Mesendoderm (in vitro differentiated cells): ENCODE measurements at regions not wholly inside any gene's neighbourhood (a gene's known extent, or its start where the extent isn't known, plus 50 kb on each side); places are given as distances from the start of the nearest gene placed in this dataset.

Experiments used
- DNase-seq: peaks from one replicate; pipeline ENCODE4 v3.0.0; 2013
- H2AK5ac ChIP-seq: 2 replicates; pipeline ENCODE4 v1.6.1; 2013; ENCODE audit warnings: low read length, inconsistent platforms
- H2BK120ac ChIP-seq: 2 replicates; pipeline ENCODE4 v1.6.1; 2013; ENCODE audit warnings: low read depth, mild to moderate bottlenecking, low read length, moderate library complexity, mixed read lengths
- H2BK15ac ChIP-seq: replicated peaks from 2 replicates; pipeline ENCODE4 v1.6.1; 2013; ENCODE audit warnings: low read depth, mild to moderate bottlenecking, moderate library complexity
- H2BK5ac ChIP-seq: 2 replicates; pipeline ENCODE4 v1.6.1; 2013; ENCODE audit warnings: low read length, inconsistent platforms
- H3K18ac ChIP-seq: 2 replicates; pipeline ENCODE4 v1.6.1; 2013; ENCODE audit warnings: mild to moderate bottlenecking, low read length, mixed read lengths
- H3K23ac ChIP-seq: one replicate; pipeline ENCODE4 v1.6.1; 2013; ENCODE audit warnings: low read length
- H3K27ac ChIP-seq: 2 replicates; pipeline ENCODE4 v1.5.1; 2013; ENCODE audit warnings: low read depth, mild to moderate bottlenecking, inconsistent platforms, low read length, moderate library complexity
- H3K27me3 ChIP-seq: 2 replicates; pipeline ENCODE4 v1.6.1; 2013; ENCODE audit warnings: low read length, control low read depth, mild to moderate bottlenecking, inconsistent platforms; ENCODE audit not compliant: insufficient read depth, poor library complexity
- H3K36me3 ChIP-seq: 2 replicates; pipeline ENCODE4 v1.6.1; 2013; ENCODE audit warnings: low read length, inconsistent platforms; ENCODE audit not compliant: control insufficient read depth, insufficient read depth
- H3K4ac ChIP-seq: one replicate; pipeline ENCODE4 v1.6.1; 2013; ENCODE audit warnings: low read depth, mild to moderate bottlenecking, low read length, moderate library complexity
- H3K4me1 ChIP-seq: 2 replicates; pipeline ENCODE4 v1.6.1; 2013; ENCODE audit warnings: low read depth, low read length, inconsistent platforms; ENCODE audit not compliant: control insufficient read depth
- H3K4me2 ChIP-seq: 2 replicates; pipeline ENCODE4 v1.6.1; 2013; ENCODE audit warnings: low read length
- H3K4me3 ChIP-seq: 2 replicates; pipeline ENCODE4 v1.5.1; 2013; ENCODE audit warnings: mild to moderate bottlenecking, low read length
- H3K56ac ChIP-seq: one replicate; pipeline ENCODE4 v1.6.1; 2013; ENCODE audit warnings: low read length
- H3K79me1 ChIP-seq: 2 replicates; pipeline ENCODE4 v1.6.1; 2013; ENCODE audit warnings: low read length, inconsistent platforms
- H3K79me2 ChIP-seq: 2 replicates; pipeline ENCODE4 v1.6.1; 2013; ENCODE audit warnings: mild to moderate bottlenecking, low read length; ENCODE audit not compliant: control insufficient read depth, insufficient read depth
- H3K9ac ChIP-seq: 2 replicates; pipeline ENCODE4 v1.6.1; 2013; ENCODE audit warnings: low read length, inconsistent platforms
- H4K5ac ChIP-seq: one replicate; pipeline ENCODE4 v1.6.1; 2013; ENCODE audit warnings: low read length
- H4K8ac ChIP-seq: one replicate; pipeline ENCODE4 v1.6.1; 2013; ENCODE audit warnings: low read depth, mild to moderate bottlenecking, control low read depth, low read length, moderate library complexity
- WGBS: extraction: QIAGEN DNeasy Blood & Tissue Kit; methylation state at CpG from one replicate; pipeline ENCODE4 v1.1.7; 2013; ENCODE audit warnings: low lambda C conversion rate, missing lambda C conversion rate; ENCODE audit not compliant: insufficient coverage; ENCODE audit errors: extremely low coverage; 5-methylcytosine and 5-hydroxymethylcytosine counted together

DNA sequence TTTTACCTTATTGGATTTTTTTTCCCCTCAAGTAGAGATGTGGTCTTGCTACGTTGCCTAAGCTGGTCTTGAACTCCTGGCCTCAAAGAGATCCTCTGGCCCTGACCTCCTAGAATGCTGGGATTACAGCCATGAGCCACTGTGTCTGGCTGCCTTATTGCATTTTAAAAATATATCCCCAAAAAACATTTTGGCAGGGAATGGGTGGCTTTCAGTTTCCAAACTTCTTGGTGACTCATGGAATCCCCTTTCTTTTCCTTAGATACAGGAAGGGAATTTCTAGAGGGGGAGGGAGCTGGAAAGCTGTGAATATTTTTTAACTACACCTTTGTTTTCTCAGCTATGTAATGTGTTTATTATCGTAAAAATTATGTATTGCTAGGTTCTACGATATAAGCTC is 73.3 kb downstream of the SNRPE start:
- Histone ChIP-seq H3K18ac (no peak overlapping the region), H2BK15ac (no peak overlapping the region), H3K23ac (no peak overlapping the region), H3K4me3 (no peak overlapping the region), H3K56ac (no peak overlapping the region), H3K79me2 (no peaks in the 10 kb centered on the region), H3K36me3 (no peaks in the 10 kb centered on the region), H2AK5ac (no peak overlapping the region), H3K79me1 (no peaks in the 10 kb centered on the region), H4K8ac (no peak overlapping the region), H3K4me1 (no peaks in the 10 kb centered on the region), H3K4ac (no peak overlapping the region), H3K9ac (no peak overlapping the region), H3K27me3 (no peaks in the 10 kb centered on the region), H3K4me2 (no peak overlapping the region), H3K27ac (no peak overlapping the region), H2BK5ac (no peak overlapping the region), H2BK120ac (no peak overlapping the region), H4K5ac (no peak overlapping the region)
- whole genome bisulfite sequencing: no CpG with 5 or more reads among the region's 3 CpGs
- no peak for DNase-seq

DNA sequence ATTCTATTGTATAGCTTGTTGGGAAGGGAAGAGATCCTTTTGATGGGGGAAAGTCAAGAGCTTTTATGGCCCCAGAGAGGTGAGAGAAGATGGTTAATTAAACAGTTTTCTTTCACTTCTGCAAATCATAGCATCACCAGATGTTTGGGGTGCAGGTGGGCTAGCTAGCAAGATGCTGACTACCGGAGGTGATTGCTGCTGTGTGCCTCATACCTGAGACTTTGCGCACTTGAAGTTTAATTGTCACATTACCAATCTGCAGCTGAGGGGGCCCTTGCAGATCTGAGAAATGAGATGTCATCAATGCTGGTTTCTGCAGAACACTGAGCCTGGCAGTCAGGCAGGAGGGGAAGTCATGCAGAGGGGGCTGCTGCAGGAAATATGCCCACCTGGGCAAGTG is 73.9 kb downstream of the SNRPE start:
- Histone ChIP-seq H4K8ac (no peak overlapping the region), H3K9ac (no peak overlapping the region), H3K4me3 (no peak overlapping the region), H2BK120ac (no peak overlapping the region), H4K5ac (no peak overlapping the region), H3K27me3 (no peaks in the 10 kb centered on the region), H3K79me2 (no peaks in the 10 kb centered on the region), H3K4ac (no peak overlapping the region), H2AK5ac (no peak overlapping the region), H2BK15ac (no peak overlapping the region), H3K56ac (no peak overlapping the region), H3K4me1 (no peaks in the 10 kb centered on the region), H3K79me1 (no peaks in the 10 kb centered on the region), H2BK5ac (no peak overlapping the region), H3K36me3 (no peaks in the 10 kb centered on the region), H3K27ac (no peak overlapping the region), H3K23ac (no peak overlapping the region), H3K18ac (no peak overlapping the region), H3K4me2 (no peak overlapping the region)
- no CpG with 5 or more reads among the region's 2 CpGs for WGBS
- no peak for DNase-seq

DNA sequence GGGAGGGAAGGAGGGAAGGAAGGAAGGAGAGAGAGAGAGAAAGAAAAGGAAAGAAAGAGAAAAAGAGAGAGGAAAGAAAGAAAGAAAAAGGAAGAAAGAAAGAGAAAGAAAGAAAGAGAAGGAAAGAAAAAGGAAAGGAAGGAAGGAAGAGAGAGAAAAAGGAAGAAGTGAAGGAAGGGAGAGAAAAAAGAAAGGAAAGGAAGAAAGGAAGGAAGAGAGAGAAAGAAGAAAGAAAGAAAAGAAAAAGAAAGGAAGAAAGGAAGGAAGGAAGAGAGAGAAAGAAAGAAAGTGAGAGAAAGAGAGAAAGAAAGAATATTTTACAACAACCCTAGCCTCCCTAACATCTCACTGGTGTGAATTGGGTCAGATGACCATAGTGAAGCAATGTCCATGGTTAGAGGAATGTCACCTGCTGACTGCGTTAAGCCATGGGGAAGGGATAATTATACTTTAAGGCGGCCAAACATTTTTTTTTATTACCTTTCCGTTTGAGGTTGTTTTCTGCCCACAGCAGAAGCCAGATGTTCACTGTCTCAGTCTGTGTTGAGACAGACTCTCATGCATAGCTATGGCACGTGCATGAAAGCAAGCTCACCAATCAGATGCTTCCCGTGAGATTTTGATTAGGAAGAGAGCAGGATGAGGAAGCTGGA is 76.4 kb downstream of the SNRPE start:
- no peak overlapping the region for H3K9ac ChIP-seq
- no peak overlapping the region for H2BK5ac ChIP-seq

DNA sequence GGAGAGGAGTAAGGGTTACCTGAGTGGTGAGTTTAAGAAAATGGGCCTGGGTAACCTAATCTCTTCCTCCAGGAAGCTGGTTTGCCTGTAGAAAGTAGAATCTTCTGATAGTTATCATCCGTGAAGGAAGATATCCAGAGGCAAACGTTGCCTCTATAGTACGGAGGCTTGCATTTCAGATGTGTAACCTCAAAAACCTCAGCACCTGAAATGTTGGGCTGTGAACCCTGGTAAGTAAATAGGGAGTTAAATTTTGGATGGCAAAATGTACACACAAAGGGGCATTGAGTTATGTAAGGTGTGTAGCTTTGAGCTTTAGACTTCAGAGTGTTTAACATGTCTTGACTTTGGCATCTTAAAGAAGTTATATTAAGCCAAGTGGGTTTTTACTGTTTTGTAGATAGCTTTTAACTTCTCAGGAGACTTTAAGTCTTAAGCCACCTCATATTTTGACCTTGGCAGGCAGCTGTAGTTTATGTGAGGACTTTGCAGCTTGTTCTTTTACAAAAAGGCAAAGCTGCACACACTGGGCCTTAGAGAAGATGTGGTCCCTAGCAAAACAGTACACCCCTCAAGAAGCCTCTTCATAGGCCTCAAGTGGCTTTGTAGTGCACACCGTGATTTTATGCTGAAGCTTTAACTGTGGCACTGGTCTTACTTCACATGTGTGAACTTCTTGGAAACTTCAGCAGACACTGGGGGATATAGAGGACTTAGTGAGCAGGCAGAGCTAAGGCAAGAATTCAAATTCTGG is 83.4 kb downstream of the SNRPE start:
- H3K18ac ChIP-seq: no peak overlapping the region
- no CpG with 5 or more reads among the region's 4 CpGs for WGBS
- no peaks in the 10 kb centered on the region for H3K36me3 ChIP-seq
- H3K27ac ChIP-seq: no peak overlapping the region
- H3K4me2 ChIP-seq: no peak overlapping the region
- H3K4me3 ChIP-seq: no peak overlapping the region
- no peak overlapping the region for H3K9ac ChIP-seq
- H2AK5ac ChIP-seq: no peak overlapping the region
- H3K79me2 ChIP-seq: no peaks in the 10 kb centered on the region
- H2BK5ac ChIP-seq: no peak overlapping the region
- no peak for DNase-seq
- H3K79me1 ChIP-seq: no peaks in the 10 kb centered on the region
- no peaks in the 10 kb centered on the region for H3K27me3 ChIP-seq
- H3K4ac ChIP-seq: no peak overlapping the region
- H3K23ac ChIP-seq: no peak overlapping the region
- H4K8ac ChIP-seq: no peak overlapping the region
- peak overlapping the region; percentile 7 for H3K56ac ChIP-seq
- no peaks in the 10 kb centered on the region for H3K4me1 ChIP-seq
- H2BK15ac ChIP-seq: no peak overlapping the region
- no peak overlapping the region for H2BK120ac ChIP-seq
- H4K5ac ChIP-seq: no peak overlapping the region

More for the DNA sequence above, 76.4 kb downstream of the SNRPE start:
- no peak overlapping the region for H4K8ac ChIP-seq
- no peak overlapping the region for H3K27ac ChIP-seq
- no peak overlapping the region for H2AK5ac ChIP-seq
- H2BK120ac ChIP-seq: no peak overlapping the region
- H3K36me3 ChIP-seq: no peaks in the 10 kb centered on the region
- H2BK15ac ChIP-seq: no peak overlapping the region
- WGBS: no CpG with 5 or more reads among the region's 5 CpGs
- no peaks in the 10 kb centered on the region for H3K27me3 ChIP-seq
- H3K4me3 ChIP-seq: no peak overlapping the region
- no peak overlapping the region for H3K18ac ChIP-seq
- no peaks in the 10 kb centered on the region for H3K4me1 ChIP-seq
- DNase-seq: no peak
- no peak overlapping the region for H3K23ac ChIP-seq
- H3K79me1 ChIP-seq: no peaks in the 10 kb centered on the region
- H3K79me2 ChIP-seq: no peaks in the 10 kb centered on the region
- no peak overlapping the region for H3K56ac ChIP-seq
- no peak overlapping the region for H3K4ac ChIP-seq
- no peak overlapping the region for H3K4me2 ChIP-seq
- no peak overlapping the region for H4K5ac ChIP-seq

DNA sequence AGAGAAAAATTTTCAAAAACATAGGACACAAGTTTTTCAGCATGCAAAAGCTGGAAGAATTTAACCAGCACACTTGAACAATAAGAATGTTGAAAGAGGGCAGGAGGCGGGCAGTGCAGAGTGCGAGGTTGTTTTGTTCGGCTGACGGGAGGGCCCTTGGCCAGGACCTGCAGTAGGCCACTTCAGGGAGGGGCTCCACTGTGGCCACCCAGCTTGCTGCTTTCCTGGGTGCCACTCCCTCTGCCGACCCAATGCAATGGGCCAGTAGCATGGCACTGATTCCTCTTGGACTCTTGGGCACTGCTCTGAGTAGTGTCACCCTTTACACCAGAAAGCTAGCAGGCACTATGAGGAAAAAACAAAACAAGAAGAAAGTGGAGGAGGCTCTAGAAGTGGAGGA is 92.9 kb downstream of the SNRPE start:
- H3K56ac ChIP-seq: no peak overlapping the region
- H4K8ac ChIP-seq: no peak overlapping the region
- no peak overlapping the region for H2AK5ac ChIP-seq
- H3K36me3 ChIP-seq: no peaks in the 10 kb centered on the region
- H3K79me1 ChIP-seq: no peaks in the 10 kb centered on the region
- H2BK15ac ChIP-seq: no peak overlapping the region
- no peak overlapping the region for H3K18ac ChIP-seq
- no peak overlapping the region for H3K4me3 ChIP-seq
- H3K27ac ChIP-seq: no peak overlapping the region
- H2BK120ac ChIP-seq: no peak overlapping the region
- no peak overlapping the region for H2BK5ac ChIP-seq
- no peak overlapping the region for H4K5ac ChIP-seq
- no peak overlapping the region for H3K23ac ChIP-seq
- H3K27me3 ChIP-seq: no peaks in the 10 kb centered on the region
- H3K4me1 ChIP-seq: no peaks in the 10 kb centered on the region
- no peak overlapping the region for H3K9ac ChIP-seq
- H3K4ac ChIP-seq: no peak overlapping the region
- no peak for DNase-seq
- H3K4me2 ChIP-seq: no peak overlapping the region
- WGBS: no CpG with 5 or more reads among the region's 5 CpGs
- H3K79me2 ChIP-seq: no peaks in the 10 kb centered on the region
